H7 (cell line): ENCODE measurements at regions not wholly inside any gene's neighbourhood (a gene's known extent, or its start where the extent isn't known, plus 50 kb on each side); places are given as distances from the start of the nearest gene placed in this dataset.

ENCODE experiments used
- DNase-seq: peaks from one replicate; pipeline ENCODE4 v3.0.0; 2012
- H3K27me3 ChIP-seq: 2 replicates; pipeline ENCODE4 v1.6.0; 2011; ENCODE audit warnings: mild to moderate bottlenecking, low read length; ENCODE audit not compliant: control insufficient read depth, insufficient read depth
- H3K36me3 ChIP-seq: replicated peaks from 2 replicates; pipeline ENCODE4 v1.5.1; 2011; ENCODE audit warnings: low read length; ENCODE audit not compliant: control insufficient read depth, insufficient read depth
- H3K4me3 ChIP-seq: 2 replicates; pipeline ENCODE4 v1.5.1; 2011; ENCODE audit warnings: low read depth, mild to moderate bottlenecking, control low read depth, low read length, moderate library complexity; ENCODE audit not compliant: insufficient read depth

- Histone ChIP-seq H3K36me3 (no peaks in the 10 kb centered on the region), H3K27me3 (no peaks in the 10 kb centered on the region), H3K4me3 (no peak overlapping the region)
- no peak for DNase-seq
Measured at GRCh38 chr5:135255461-135256178, 143.4 kb downstream of the MACROH2A1 start.

GRCh38 chr5:135254183-135254582 is 144.8 kb downstream of the MACROH2A1 start:
- DNase-seq: no peak
- Histone ChIP-seq H3K4me3 (no peak overlapping the region), H3K36me3 (no peaks in the 10 kb centered on the region), H3K27me3 (no peaks in the 10 kb centered on the region)

- no peaks in the 10 kb centered on the region for H3K36me3 ChIP-seq
- DNase-seq: no peak
- no peak overlapping the region for H3K4me3 ChIP-seq
- H3K27me3 ChIP-seq: no peaks in the 10 kb centered on the region
Measured at GRCh38 chr5:135253601-135254178, 145.3 kb downstream of the MACROH2A1 start.

- DNase-seq: no peak
- peaks cover 1% of the 10 kb centered on the region for H3K27me3 ChIP-seq
- no peak overlapping the region for H3K4me3 ChIP-seq
- no peaks in the 10 kb centered on the region for H3K36me3 ChIP-seq
Measured at GRCh38 chr5:135251093-135251492, 147.9 kb downstream of the MACROH2A1 start.

GRCh38 chr5:135250671-135251070 is 148.4 kb downstream of the MACROH2A1 start:
- DNase-seq: no peak
- Histone ChIP-seq H3K27me3 (peaks cover 1% of the 10 kb centered on the region), H3K36me3 (no peaks in the 10 kb centered on the region), H3K4me3 (no peak overlapping the region)

GRCh38 chr5:135249658-135250057 is 149.4 kb downstream of the MACROH2A1 start:
- Histone ChIP-seq H3K4me3 (no peak overlapping the region), H3K36me3 (no peaks in the 10 kb centered on the region), H3K27me3 (peaks cover 1% of the 10 kb centered on the region)
- DNase-seq: no peak

- H3K36me3 ChIP-seq: no peaks in the 10 kb centered on the region
- peak; percentile 9 for DNase-seq
Measured at GRCh38 chr5:135248801-135249231, 150.2 kb downstream of the MACROH2A1 start.

GRCh38 chr5:135246923-135247795 is 151.9 kb downstream of the MACROH2A1 start:
- Histone ChIP-seq H3K4me3 (no peak overlapping the region), H3K36me3 (no peaks in the 10 kb centered on the region), H3K27me3 (peaks cover 1% of the 10 kb centered on the region)
- DNase-seq: no peak

More at GRCh38 chr5:135248801-135249231, 150.2 kb downstream of the MACROH2A1 start:
- Histone ChIP-seq H3K27me3 (peaks cover 1% of the 10 kb centered on the region), H3K4me3 (no peak overlapping the region)

GRCh38 chr5:135246605-135246922 is 152.5 kb downstream of the MACROH2A1 start:
- no peak for DNase-seq
- Histone ChIP-seq H3K27me3 (peaks cover 1% of the 10 kb centered on the region), H3K36me3 (no peaks in the 10 kb centered on the region), H3K4me3 (no peak overlapping the region)

GRCh38 chr5:135245521-135246499 is 153.2 kb downstream of the MACROH2A1 start:
- no peak overlapping the region for H3K4me3 ChIP-seq
- H3K36me3 ChIP-seq: no peaks in the 10 kb centered on the region
- DNase-seq: no peak
- H3K27me3 ChIP-seq: peaks cover 1% of the 10 kb centered on the region

GRCh38 chr5:135244620-135245021 is 154.4 kb downstream of the MACROH2A1 start:
- no peak for DNase-seq
- peaks cover 1% of the 10 kb centered on the region for H3K27me3 ChIP-seq
- H3K36me3 ChIP-seq: no peaks in the 10 kb centered on the region
- no peak overlapping the region for H3K4me3 ChIP-seq

- Histone ChIP-seq H3K36me3 (no peaks in the 10 kb centered on the region), H3K27me3 (peaks cover 1% of the 10 kb centered on the region), H3K4me3 (no peak overlapping the region)
- no peak for DNase-seq
Measured at GRCh38 chr5:135243556-135244285, 155.3 kb downstream of the MACROH2A1 start.

- Histone ChIP-seq H3K27me3 (peaks cover 1% of the 10 kb centered on the region), H3K4me3 (no peak overlapping the region), H3K36me3 (no peaks in the 10 kb centered on the region)
- no peak for DNase-seq
Measured at GRCh38 chr5:135242866-135243555, 156.0 kb downstream of the MACROH2A1 start.
